ENCODE measurements at regions not wholly inside any gene's neighbourhood (a gene's known extent, or its start where the extent isn't known, plus 50 kb on each side); places are given as distances from the start of the nearest gene placed in this dataset.
A peak's percentile ranks its signal among the peaks of the same experiment; 100 is the strongest.

DNA sequence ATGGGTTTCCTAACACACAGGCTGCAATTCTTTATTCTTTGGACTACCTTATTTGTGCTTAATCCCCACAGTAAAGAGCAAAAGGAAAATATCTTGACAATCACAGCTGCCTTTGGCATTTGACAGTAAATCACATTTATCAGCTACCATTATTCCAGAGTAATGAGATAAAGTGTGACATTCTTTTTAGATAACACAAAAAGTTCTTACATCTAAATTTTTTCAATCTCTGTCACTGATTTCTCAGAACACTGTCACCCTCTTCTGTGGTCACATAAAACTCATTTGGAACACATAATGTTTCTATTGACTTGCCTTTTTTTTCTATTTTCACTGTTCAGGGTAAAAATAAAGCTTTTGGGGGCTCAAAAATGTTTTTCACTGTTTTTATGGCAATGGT lies 484.6 kb downstream of the LTN1 start:
- H3K36me3 Mint-ChIP-seq (ENCODE audit: low read depth), result peaks cover 16% of the 10 kb centered on the region
- no peaks in the 10 kb centered on the region for H3K27me3 Mint-ChIP-seq (ENCODE audit: insufficient read depth, low read depth, poor library complexity)
- Histone ChIP-seq H3K79me2 (replicated peaks; ENCODE audit: insufficient read depth) (no peaks in the 10 kb centered on the region), H3F3A (replicated peaks; ENCODE audit: low read depth) (no peaks in the 10 kb centered on the region), H3K4me2 (no peak overlapping the region), H4K20me1 (replicated peaks; ENCODE audit: insufficient read depth) (no peaks in the 10 kb centered on the region), H3K36me3 (ENCODE audit: insufficient read depth) (no peaks in the 10 kb centered on the region), H3K4me3 (no peak overlapping the region), H2AFZ (peak overlapping the region; percentile 23; the same call in 1 of the 2 replicates), H3K27me3 (ENCODE audit: insufficient read depth) (no peaks in the 10 kb centered on the region), H3K27ac (ENCODE audit: low read depth) (no peak overlapping the region), H3K9me2 (ENCODE audit: insufficient read depth) (no peaks in the 10 kb centered on the region), H3K4me1 (ENCODE audit: insufficient read depth) (no peaks in the 10 kb centered on the region; the same call in 1 of the 2 replicates)
- TF ChIP-seq, protein P1, sequence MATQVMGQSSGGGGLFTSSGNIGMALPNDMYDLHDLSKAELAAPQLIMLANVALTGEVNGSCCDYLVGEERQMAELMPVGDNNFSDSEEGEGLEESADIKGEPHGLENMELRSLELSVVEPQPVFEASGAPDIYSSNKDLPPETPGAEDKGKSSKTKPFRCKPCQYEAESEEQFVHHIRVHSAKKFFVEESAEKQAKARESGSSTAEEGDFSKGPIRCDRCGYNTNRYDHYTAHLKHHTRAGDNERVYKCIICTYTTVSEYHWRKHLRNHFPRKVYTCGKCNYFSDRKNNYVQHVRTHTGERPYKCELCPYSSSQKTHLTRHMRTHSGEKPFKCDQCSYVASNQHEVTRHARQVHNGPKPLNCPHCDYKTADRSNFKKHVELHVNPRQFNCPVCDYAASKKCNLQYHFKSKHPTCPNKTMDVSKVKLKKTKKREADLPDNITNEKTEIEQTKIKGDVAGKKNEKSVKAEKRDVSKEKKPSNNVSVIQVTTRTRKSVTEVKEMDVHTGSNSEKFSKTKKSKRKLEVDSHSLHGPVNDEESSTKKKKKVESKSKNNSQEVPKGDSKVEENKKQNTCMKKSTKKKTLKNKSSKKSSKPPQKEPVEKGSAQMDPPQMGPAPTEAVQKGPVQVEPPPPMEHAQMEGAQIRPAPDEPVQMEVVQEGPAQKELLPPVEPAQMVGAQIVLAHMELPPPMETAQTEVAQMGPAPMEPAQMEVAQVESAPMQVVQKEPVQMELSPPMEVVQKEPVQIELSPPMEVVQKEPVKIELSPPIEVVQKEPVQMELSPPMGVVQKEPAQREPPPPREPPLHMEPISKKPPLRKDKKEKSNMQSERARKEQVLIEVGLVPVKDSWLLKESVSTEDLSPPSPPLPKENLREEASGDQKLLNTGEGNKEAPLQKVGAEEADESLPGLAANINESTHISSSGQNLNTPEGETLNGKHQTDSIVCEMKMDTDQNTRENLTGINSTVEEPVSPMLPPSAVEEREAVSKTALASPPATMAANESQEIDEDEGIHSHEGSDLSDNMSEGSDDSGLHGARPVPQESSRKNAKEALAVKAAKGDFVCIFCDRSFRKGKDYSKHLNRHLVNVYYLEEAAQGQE (IDR thresholded peaks at IDR 0.05; ENCODE audit: unreplicated experiment), result no peak
- TF ChIP-seq, protein P2, sequence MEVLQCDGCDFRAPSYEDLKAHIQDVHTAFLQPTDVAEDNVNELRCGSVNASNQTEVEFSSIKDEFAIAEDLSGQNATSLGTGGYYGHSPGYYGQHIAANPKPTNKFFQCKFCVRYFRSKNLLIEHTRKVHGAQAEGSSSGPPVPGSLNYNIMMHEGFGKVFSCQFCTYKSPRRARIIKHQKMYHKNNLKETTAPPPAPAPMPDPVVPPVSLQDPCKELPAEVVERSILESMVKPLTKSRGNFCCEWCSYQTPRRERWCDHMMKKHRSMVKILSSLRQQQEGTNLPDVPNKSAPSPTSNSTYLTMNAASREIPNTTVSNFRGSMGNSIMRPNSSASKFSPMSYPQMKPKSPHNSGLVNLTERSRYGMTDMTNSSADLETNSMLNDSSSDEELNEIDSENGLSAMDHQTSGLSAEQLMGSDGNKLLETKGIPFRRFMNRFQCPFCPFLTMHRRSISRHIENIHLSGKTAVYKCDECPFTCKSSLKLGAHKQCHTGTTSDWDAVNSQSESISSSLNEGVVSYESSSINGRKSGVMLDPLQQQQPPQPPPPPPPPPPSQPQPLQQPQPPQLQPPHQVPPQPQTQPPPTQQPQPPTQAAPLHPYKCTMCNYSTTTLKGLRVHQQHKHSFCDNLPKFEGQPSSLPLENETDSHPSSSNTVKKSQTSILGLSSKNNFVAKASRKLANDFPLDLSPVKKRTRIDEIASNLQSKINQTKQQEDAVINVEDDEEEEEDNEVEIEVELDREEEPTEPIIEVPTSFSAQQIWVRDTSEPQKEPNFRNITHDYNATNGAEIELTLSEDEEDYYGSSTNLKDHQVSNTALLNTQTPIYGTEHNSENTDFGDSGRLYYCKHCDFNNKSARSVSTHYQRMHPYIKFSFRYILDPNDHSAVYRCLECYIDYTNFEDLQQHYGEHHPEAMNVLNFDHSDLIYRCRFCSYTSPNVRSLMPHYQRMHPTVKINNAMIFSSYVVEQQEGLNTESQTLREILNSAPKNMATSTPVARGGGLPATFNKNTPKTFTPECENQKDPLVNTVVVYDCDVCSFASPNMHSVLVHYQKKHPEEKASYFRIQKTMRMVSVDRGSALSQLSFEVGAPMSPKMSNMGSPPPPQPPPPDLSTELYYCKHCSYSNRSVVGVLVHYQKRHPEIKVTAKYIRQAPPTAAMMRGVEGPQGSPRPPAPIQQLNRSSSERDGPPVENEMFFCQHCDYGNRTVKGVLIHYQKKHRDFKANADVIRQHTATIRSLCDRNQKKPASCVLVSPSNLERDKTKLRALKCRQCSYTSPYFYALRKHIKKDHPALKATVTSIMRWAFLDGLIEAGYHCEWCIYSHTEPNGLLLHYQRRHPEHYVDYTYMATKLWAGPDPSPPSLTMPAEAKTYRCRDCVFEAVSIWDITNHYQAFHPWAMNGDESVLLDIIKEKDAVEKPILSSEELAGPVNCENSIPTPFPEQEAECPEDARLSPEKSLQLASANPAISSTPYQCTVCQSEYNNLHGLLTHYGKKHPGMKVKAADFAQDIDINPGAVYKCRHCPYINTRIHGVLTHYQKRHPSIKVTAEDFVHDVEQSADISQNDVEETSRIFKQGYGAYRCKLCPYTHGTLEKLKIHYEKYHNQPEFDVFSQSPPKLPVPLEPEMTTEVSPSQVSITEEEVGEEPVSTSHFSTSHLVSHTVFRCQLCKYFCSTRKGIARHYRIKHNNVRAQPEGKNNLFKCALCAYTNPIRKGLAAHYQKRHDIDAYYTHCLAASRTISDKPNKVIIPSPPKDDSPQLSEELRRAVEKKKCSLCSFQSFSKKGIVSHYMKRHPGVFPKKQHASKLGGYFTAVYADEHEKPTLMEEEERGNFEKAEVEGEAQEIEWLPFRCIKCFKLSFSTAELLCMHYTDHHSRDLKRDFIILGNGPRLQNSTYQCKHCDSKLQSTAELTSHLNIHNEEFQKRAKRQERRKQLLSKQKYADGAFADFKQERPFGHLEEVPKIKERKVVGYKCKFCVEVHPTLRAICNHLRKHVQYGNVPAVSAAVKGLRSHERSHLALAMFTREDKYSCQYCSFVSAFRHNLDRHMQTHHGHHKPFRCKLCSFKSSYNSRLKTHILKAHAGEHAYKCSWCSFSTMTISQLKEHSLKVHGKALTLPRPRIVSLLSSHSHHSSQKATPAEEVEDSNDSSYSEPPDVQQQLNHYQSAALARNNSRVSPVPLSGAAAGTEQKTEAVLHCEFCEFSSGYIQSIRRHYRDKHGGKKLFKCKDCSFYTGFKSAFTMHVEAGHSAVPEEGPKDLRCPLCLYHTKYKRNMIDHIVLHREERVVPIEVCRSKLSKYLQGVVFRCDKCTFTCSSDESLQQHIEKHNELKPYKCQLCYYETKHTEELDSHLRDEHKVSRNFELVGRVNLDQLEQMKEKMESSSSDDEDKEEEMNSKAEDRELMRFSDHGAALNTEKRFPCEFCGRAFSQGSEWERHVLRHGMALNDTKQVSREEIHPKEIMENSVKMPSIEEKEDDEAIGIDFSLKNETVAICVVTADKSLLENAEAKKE (CRISPR knock-in tag; IDR thresholded peaks at IDR 0.05), result no peak
- no peak for TF ChIP-seq CREB1 (CRISPR knock-in tag; IDR thresholded peaks at IDR 0.05; ENCODE audit: low read depth)
- TF ChIP-seq EZH2 (IDR thresholded peaks at IDR 0.05; ENCODE audit: low read depth, unreplicated experiment), result no peak
- TF ChIP-seq EZH2phosphoT487 (IDR thresholded peaks at IDR 0.05; ENCODE audit: unreplicated experiment), result no peak
- TF ChIP-seq, protein P3, sequence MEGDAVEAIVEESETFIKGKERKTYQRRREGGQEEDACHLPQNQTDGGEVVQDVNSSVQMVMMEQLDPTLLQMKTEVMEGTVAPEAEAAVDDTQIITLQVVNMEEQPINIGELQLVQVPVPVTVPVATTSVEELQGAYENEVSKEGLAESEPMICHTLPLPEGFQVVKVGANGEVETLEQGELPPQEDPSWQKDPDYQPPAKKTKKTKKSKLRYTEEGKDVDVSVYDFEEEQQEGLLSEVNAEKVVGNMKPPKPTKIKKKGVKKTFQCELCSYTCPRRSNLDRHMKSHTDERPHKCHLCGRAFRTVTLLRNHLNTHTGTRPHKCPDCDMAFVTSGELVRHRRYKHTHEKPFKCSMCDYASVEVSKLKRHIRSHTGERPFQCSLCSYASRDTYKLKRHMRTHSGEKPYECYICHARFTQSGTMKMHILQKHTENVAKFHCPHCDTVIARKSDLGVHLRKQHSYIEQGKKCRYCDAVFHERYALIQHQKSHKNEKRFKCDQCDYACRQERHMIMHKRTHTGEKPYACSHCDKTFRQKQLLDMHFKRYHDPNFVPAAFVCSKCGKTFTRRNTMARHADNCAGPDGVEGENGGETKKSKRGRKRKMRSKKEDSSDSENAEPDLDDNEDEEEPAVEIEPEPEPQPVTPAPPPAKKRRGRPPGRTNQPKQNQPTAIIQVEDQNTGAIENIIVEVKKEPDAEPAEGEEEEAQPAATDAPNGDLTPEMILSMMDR (conservative IDR thresholded peaks at IDR 0.05; ENCODE audit: low read depth in 2 of 2), result no peak
- no peak for TF ChIP-seq NANOG (IDR thresholded peaks at IDR 0.05; ENCODE audit: borderline replicate concordance)
- no peak for TF ChIP-seq STAT1 (IDR thresholded peaks at IDR 0.05; ENCODE audit: unreplicated experiment)
- no peak for TF ChIP-seq ZNF331 (CRISPR knock-in tag; IDR thresholded peaks at IDR 0.05; ENCODE audit: low read depth)
- TF ChIP-seq, protein P4, sequence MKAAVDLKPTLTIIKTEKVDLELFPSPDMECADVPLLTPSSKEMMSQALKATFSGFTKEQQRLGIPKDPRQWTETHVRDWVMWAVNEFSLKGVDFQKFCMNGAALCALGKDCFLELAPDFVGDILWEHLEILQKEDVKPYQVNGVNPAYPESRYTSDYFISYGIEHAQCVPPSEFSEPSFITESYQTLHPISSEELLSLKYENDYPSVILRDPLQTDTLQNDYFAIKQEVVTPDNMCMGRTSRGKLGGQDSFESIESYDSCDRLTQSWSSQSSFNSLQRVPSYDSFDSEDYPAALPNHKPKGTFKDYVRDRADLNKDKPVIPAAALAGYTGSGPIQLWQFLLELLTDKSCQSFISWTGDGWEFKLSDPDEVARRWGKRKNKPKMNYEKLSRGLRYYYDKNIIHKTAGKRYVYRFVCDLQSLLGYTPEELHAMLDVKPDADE (IDR thresholded peaks at IDR 0.05), result no peak
- TF ChIP-seq POLR2AphosphoS5 (IDR thresholded peaks at IDR 0.05; ENCODE audit: low read depth), result no peak
- no peak for TF ChIP-seq ZNF114 (CRISPR knock-in tag; IDR thresholded peaks at IDR 0.05)
- no peak for TF ChIP-seq JUNB (IDR thresholded peaks at IDR 0.05; ENCODE audit: unreplicated experiment)
- H3K4me1 Mint-ChIP-seq, result peaks cover 9% of the 10 kb centered on the region
- ATAC-seq (no peak), DNase-seq (ENCODE audit: low spot score) (no peak)
- H3K27ac Mint-ChIP-seq, result no peak overlapping the region
- H3K4me3 Mint-ChIP-seq, result no peak overlapping the region
- peaks cover 29% of the 10 kb centered on the region for H3K9me3 Mint-ChIP-seq

All from GM23338 (cell line).